ENCODE measurements at regions not wholly inside any gene's neighbourhood (a gene's known extent, or its start where the extent isn't known, plus 50 kb on each side); places are given as distances from the start of the nearest gene placed in this dataset.

DNA sequence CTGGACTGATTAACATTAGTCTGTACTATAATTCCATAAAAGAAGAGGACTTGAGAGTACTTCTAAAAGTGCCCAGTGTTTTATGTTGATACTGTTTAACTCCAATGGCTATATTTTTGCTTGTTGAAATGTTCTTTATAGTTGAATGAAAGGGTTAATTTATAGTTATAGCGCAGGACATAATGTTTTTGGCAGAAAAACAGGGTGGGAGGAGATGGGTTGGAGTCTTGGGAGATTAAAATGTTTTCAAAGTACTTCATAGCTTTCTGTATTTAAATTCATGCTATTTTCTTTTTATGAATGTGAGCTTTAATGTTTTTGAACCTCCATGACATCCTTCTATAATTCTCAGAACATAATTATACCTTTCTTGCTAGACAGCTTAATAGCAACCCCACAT, 108.2 kb downstream of the CNTN3 start:
- DNase-seq: no peak

DNA sequence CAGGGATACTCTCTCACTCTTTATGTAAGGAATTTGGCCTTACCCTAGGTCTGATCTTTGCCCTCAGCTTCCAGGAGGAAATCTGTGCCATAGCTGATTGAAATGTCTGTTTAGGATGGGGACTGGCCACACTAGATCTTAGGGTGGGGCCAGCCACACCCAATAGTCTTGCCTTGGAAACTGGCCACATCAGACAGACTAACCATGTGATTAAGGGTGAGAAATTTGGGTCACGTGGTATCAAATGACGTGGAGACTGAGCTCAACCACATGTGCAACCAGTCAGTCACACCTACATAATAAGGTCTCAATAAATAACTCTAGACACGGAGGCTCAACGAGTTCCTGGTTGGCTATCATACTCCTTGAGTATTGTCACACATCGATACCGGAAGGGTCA, 113.5 kb downstream of the CNTN3 start:
- DNase-seq: no peak

DNA sequence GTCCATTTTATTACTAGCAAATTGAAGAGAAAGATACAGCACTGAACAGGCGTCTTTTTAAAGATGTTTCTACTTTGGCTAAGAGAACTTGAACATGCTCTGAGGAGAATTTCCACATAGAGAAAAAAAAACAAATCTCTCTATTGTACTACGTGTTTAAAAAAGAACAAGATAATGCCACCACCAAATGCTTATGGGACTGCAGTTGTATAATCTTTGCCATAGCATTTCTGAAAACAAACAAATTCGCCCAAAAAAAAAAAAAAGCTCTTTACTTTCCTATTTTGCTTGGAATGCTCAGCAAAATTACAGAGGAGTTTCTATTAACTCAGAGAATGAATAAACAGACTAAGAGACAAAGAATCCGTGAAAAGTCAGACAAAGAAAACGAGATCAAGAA, 114.2 kb downstream of the CNTN3 start:
- DNase-seq: no peak

DNA sequence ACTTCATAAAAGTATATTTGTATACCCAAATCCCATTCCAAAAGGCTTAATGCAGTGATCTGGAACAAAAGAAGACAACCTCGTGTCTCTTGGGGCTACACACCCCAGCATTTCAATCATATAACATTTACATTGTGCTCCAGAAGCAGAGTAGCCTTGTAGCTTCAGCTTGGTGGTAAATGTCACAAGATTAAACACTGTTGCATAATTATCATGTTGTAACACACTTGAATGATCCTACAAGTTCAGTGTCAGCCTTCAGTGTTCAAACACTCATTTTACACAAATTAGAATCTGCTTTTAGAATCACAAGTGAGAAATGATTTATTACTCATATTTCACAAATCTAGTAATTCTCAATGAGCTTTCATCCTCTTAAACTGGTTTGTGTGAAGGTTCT, 122.6 kb downstream of the CNTN3 start:
- no peak for DNase-seq

DNA sequence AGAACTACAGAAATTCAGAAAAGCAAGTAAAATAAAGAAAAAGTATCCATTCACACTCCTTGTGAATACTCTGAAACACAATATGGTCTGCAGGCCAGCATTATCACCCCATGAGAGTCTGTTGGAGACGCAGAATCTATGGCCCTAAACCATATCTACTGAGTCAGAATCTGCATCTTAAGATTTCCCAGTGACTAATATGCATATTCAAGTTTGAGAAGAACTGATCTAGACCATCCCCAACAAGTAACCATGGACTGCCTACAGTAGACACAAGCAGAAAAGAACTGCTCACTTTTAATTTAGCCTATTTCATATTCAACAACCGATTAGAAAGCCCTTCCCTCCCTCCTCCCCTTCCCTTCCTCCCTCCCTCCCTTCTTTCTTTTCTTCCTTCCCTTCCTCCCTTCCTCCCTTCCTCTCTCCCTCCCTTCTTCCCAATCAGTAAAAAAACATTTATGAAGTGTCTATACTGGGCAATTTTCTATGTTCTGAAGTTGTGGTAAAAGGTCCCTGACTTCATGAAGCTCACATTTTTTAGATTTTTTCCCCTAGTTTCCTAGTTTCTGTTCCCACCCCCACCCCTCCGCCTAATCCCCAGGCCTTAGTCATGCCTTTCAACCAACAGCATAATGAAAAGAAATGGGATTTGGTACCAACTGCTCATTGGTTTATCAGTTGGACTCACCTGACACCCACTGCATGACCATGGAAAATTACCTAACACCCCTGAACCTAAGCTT, 125.2 kb downstream of the CNTN3 start:
- no peak for DNase-seq

DNA sequence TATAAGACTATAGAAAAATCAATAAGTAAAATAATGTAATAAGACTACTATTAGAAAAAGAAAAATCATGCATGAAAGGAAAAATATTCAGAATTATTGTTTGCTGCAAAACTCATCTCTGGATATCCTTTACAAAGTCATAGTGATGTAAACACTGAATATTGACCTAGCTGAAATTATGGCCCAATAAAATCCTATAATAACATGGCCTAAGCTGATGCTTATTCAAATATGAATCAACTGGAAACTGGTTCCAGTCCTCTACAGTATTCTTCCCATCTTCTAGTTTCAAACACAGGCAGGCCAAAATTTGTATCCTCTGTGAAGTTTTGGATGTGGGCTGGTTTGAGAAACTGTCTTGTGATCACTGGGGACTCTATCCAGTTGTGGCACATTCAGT, 134.5 kb downstream of the CNTN3 start:
- DNase-seq: no peak

DNA sequence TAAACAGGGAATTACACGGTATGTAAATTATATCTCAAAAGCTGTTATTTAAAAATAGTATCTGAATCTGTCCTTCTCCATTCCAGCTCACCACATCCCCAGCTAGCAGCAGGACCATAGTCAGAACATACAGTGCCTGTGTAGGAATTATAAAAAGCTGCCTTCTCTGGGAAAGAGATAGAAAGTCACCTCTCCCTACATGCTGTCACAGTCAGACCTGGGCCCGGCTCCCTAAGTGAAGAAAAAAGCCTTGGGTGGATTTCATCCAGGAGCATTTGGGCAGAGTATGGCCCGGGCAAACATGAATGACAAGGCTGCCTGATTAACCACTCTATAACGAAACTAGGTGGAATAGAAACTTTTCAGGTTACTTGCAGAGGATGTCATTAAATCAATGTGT, 144.1 kb downstream of the CNTN3 start:
- no peak for DNase-seq

DNA sequence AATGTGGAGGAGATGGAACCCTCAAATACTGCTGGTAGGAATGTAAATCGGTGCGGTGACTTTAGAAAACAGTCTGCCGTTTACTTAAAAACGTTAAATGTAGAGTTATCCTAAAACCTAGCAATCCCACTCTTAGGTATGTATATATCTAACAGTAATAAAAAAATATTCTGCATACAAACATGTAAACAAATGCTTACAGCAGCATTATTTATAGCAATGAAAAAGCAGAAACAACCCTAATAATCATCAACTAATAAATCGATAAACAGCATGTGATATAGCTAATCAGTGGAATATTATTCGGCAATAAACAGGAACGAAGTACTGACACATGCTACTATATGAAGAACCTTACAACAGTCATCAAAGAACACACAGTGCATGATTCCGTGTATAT, 144.7 kb downstream of the CNTN3 start:
- DNase-seq: no peak

DNA sequence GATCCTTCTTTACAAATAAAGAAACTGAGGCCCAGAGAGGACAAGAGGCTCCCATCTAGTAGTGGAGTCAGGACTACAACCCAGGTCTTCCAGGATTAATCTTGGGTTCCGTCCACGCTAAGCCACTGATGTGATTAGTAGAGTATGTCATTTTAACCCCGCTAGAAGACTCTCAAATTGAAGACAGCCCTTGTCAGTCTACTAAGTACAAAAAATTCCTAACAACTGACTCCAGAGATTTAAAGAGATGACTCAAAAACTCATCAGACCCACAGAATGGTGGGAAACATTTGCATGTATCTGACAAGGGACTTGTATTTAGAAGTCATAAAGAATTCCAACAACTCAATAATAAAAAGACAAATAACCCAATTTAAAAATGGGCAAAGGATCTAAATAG, 145.3 kb downstream of the CNTN3 start:
- DNase-seq: no peak

DNA sequence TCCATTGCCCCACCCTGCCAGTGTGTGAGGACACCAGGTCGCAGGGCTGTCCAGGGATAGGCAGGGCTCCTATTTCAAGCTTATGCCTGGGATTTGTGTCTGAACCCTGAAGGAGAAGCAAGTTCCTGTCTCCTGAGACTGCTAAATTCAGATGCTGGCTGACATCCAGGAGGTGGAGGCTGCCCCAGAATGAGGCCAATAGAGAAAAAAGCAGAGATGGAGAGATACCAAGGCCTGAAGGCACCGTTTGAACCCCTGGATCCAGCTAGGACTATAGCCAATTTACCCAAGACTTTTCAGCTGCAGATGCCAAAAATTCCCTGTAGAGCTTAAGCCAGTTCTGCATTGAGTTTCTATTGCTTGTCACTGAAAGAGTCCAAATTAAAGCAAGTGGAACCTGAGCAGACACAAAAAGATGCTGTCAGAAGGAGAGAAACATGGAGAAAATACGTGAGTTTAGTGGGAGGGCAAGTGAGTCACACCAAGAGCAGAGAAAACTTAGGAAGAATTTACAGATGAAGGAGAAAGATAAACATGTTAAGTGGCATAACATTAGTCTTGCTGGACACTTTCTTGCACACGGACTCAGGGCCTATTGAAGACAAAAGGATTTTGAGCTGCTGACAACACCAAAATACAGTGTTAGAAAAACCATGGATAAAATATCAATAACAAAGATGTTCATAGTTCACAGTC, 148.6 kb downstream of the CNTN3 start:
- no peak for DNase-seq

DNA sequence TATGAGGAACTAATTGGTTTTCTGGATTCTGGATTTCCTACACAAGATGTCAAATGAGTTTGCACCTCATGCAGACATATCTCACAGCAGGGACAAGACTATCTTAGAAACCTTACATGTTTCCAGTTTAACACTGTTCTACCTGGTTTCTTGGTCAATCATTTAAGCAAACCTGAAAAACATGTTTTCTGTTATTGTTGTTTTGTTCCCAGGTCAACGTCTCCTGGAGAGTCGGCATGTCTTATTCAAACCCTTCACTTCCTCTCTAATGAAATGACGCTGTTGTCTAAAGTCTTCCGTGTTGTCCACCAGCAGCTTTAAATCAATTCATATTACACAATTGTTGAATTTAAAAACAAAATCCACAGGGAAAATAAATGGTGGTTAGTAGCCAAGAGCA, 150.9 kb downstream of the CNTN3 start:
- no peak for DNase-seq

DNA sequence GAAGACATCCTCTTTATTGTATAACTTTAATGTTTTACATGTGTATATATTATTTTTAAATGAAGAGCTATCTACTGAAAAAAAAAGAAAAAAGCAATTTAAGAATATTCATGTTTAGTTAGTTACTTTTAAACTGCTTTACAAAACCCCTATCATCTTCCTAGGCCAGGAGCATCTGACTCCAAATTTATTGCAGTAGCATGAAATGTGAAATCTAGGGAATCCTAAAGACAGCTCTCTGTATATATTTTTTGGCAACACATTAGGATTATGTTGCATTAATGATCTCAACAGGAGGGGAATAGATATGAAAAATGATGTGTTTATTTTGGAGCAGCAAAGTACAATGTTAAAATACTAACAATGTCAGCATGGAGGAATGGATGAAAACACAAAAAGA, 158.3 kb downstream of the CNTN3 start:
- no peak for DNase-seq

DNA sequence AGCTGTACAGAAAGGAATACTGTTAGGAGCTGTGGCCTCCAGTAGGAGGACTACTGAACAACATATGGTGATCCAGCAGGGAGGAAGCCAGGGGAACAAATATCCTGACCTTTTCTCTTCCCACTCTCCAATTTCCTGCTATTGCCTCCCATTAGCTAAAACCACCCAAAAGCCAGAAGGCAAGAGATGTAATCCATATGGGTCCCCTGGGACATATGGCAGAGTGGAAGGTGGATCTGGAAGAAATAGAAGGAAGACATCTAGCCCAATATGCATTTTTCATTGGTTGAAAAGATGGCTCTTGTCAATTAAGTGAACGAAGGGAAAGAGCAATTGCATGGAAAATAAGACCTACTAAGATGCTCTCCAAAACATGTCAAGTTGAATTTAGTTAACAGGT, 167.2 kb downstream of the CNTN3 start:
- DNase-seq: no peak

DNA sequence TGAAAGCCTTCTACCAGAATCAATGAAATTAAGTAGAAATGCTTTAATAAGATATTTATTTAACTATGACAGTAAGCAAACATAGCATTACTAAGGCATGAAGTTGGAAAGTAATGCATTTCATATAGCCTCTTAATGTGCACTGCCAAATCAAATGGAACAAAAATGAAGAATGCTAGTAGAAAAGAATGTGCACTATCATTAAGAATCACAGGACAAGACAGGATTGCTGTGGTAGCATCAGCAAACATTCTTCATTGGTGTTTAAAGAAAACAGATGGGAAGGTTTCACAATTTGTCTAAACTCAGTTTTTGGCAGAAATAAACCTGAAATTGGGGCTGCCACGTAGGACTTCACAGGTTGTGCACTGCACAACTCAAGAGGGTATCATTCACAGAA, 168.9 kb downstream of the CNTN3 start:
- DNase-seq: no peak

DNA sequence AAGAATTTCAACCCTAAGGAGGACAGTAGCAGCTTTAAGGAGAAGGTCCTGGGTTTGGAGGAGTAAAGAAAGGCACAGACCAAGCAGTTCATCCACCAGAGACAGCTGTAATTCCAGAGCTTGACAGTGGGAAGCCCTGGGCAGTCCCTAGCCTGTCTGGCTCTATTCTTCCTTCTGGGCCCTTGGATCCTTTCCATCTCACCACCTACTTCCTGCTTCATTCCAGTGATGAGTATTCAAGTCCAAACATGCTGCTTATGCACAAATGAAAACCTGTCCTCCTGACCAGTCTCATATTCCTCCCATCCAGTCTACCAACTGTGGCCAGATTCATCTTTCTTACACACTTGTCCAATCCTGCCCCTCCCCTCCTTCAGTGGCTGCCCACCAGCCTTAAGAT, 171.4 kb downstream of the CNTN3 start:
- DNase-seq: no peak

DNA sequence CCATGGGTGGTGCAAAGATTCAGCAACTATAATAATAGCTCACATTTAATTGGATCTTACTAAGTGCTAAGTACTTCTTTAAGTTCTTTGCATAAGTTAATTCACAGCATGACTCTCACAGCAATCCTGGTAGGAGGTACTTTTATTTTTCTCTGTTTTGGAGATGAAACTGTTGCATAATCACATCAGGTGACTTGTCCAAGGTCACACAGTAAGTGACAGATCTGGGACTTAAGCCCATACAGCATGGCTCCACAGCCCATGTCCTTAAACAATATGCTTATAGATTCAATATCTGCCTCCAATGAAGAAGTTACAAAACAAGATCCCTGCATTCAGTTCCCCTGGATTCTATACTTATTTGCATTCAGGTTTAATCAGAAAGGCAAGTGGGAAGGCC, 171.8 kb downstream of the CNTN3 start:
- DNase-seq: no peak

DNA sequence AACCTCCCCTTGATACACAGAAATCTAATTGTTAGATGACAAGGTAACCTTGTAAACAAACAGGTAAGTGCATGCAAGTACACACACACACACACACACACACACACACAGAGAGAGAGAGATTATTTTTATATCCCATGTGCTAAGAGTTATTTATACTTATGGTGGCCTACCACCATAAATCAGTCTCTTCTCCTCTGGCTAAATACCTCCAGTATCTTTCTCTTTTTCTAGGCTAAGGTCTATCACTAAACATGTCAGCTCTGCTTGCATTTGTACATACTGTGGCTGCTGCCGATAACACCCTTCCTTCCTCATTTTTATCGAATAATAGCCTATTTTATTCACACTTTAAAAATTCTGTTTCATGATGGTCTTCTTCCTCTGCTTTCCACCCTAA, 172.4 kb downstream of the CNTN3 start:
- no peak for DNase-seq

DNA sequence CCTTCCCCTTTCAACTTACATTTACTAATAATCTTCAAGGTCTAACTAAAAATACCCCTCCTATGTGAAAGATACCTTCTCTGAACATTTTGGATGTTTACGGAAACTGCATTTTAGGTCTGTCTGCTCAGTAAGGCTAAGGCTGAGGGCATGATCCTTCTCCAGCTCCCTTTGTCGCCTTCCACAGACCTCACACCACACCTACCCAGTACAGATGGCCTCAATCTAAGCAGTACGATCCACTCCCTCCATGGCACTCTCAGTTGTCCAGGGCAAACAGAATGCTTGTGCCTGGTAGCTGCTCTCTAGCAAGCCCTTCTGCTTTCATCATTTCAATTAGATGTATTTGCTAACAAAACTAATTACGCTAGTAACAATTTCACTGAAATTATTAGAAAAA, 178.3 kb downstream of the CNTN3 start:
- DNase-seq: no peak

DNA sequence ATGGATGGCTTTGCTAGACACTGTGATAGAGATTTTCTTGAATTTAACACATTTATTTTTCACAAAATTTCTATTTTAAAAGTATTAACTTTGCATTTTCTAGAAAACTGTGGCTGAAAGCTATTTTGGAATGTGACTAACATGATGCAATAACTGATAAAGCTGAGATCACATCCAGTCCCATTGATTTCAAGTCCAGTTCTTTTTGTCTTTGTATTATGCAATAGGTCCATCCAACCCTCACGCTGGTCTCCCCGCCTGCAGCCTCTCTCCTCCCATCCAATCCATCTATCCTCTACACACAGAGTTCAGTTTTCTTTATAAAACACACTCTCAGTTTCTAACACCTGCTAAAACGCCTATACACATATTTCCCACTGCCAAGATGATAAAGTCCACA, 178.8 kb downstream of the CNTN3 start:
- DNase-seq: no peak

DNA sequence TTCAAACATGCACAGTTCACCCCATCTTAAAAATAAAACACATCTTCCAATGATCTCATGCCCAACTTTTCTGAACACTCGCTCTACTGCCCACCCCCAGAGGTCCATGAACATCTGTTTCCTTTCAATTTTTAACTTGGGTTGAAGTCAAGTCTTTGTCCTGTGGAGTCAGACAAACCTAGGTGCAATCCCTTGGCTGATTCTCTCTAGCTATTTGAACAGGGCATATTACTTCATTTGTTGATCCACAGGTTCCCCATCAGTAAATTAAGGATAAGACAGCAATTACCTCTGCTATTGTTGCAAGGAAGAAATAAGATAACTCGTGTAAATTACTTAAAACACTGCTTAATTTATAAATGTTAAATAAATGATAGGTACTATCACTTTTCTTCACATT, 180.1 kb downstream of the CNTN3 start:
- DNase-seq: no peak

DNA sequence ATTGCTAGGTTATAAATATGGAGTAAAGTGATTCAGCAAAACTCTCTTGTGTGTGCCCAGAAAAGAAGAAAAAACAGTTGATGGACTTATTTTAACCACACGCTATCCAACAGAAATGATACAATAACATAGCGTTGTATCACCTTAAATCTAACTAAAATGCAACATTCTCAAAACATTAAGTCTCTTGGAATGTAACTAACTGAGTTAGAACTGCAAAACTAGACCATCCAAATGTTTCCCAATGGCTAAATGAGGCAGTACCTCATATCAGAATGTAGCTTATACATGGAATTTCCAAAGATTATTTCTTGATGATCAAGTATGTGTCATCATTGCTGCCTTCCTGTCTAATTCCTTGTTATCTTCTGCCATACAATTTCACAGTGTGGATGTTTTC, 187.9 kb downstream of the CNTN3 start:
- no peak for DNase-seq

DNA sequence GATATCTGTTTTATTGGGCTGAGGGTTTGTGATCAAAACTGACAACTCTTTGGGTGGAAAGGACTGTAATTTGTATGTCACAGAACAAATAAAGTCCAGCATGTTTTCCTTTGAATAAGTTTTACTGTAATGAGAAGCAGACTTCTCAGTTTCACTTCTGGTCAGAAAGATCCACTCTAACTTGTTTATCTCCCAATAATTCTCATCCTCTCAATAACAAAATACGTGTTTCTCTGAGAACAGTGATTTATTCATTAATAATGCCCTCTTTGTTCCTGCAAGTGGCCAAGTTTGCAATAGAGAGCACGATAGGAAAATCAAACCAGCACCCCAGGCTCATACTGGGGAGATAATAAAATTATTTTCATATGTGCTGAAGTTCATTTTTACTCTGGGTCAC, 190.6 kb downstream of the CNTN3 start:
- DNase-seq: no peak

DNA sequence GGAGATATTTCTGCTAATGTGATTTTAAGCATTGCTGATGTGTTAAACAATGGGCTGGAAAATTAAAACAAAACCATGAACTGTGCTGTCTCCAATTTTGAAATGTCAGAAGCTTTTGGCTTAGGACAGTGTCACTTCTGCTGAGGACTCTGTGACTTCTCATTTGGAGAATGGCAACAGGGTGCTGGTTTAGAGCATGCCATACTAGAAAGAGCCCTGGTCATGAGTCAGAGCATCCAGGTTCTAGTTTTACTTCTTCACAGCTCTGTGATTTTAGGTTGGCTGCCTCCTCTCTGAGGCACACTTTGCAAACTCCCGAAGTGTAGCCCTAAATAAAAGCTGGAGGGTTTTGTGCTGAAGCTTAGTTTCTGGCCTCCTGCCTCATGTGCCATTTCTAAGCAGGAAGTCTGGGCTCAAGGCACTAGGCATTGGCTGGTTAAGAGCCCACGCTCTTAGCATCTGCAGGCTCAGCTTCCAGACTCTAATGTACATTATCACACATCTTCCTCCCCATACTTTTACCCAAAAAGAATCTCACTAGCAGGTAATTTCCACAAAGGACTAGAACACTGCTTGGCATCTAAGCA, 193.8 kb downstream of the CNTN3 start:
- no peak for DNase-seq

DNA sequence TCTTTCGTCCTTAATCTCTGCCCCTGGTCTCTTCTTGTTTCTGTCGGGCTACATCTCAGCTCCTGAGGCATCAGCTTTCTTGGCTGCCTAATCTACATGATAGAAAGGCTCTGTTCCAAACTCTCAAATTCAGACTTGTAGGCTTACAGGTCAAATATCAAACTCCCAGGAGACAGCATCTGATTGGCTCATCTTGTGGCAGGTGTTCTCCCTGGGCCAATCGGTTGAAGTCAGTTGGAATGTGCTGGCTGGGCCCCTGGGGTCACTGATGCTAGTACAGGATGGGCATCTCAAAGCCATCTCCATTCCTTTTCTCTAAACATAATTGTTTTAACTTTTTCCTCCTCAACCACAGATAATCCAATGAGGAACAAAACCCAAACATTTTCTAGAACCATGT, 198.7 kb downstream of the CNTN3 start:
- DNase-seq: no peak

All from suppressor macrophage treated with lipopolysaccharide for 4 hours (primary cell).